PC-3 (cell line): ENCODE measurements at regions not wholly inside any gene's neighbourhood (a gene's known extent, or its start where the extent isn't known, plus 50 kb on each side); places are given as distances from the start of the nearest gene placed in this dataset.

Source experiments
- CTCF ChIP-seq: fragments of 300-600 bp; sonication (generic); conservative IDR thresholded peaks from 2 replicates; pipeline ENCODE4 v1.5.1; 2017; ENCODE audit warnings: antibody characterized with exemption, low read depth, mild to moderate bottlenecking, low read length
- EZH2 ChIP-seq: fragments of 300-600 bp; sonication (generic); IDR thresholded peaks from one replicate; pipeline ENCODE4 v1.6.1; 2017; ENCODE audit warnings: antibody characterized with exemption, mild to moderate bottlenecking, low read length; ENCODE audit not compliant: unreplicated experiment
- EZH2phosphoT487 ChIP-seq: fragments of 300-600 bp; sonication (generic); IDR thresholded peaks from 2 replicates; pipeline ENCODE4 v1.6.1; 2018; ENCODE audit warnings: mild to moderate bottlenecking, antibody characterized with exemption, low read length, borderline replicate concordance

GRCh38 chr9:115385383-115386122 is 267.6 kb upstream of the TNC start:
- TF ChIP-seq CTCF (no peak), EZH2phosphoT487 (no peak), EZH2 (no peak)
